H1 (cell line): ENCODE measurements at regions not wholly inside any gene's neighbourhood (a gene's known extent, or its start where the extent isn't known, plus 50 kb on each side); places are given as distances from the start of the nearest gene placed in this dataset.

Source experiments
- CTCF ChIA-PET: fragments of 300-600 bp; sonication (Branson Sonifier 250); formaldehyde crosslinking; loops from one replicate; lab custom pipeline; 2021; ENCODE audit not compliant: partially characterized antibody; lab: Charles Lee
- POLR2A ChIA-PET: fragments of 300-600 bp; sonication (Branson Sonifier 250); formaldehyde crosslinking; loops from one replicate; lab custom pipeline; 2021; ENCODE audit warnings: inconsistent platforms; ENCODE audit not compliant: partially characterized antibody; lab: Charles Lee
- DNase-seq, 2 experiments: peaks; one replicate each; pipeline versions ENCODE4 v3.0.0 to v3.0.0-alpha.2; 2010 to 2022; ENCODE audit warnings: low spot score in 2 of 2, low read depth in 1 of 2, mixed read lengths in 1 of 2
- FAIRE-seq: peaks from 2 replicates; lab custom pipeline; 2011; peaks lifted over from hg19 to GRCh38; lab: Jason Lieb, UNC
- H2AFZ ChIP-seq: 2 replicates; pipeline ENCODE4 v1.8.1; 2012; ENCODE audit warnings: low read length, inconsistent platforms
- H2AK5ac ChIP-seq: 2 replicates; pipeline ENCODE4 v1.6.1; 2013; ENCODE audit warnings: low read depth, low read length
- H2BK120ac ChIP-seq: replicated peaks from 2 replicates; pipeline ENCODE3; 2013; ENCODE audit warnings: low read depth, low read length, inconsistent platforms
- H2BK12ac ChIP-seq: 2 replicates; pipeline ENCODE4 v1.6.1; 2013; ENCODE audit warnings: low read depth, low read length
- H2BK15ac ChIP-seq: 2 replicates; pipeline ENCODE4 v1.6.1; 2013; ENCODE audit warnings: low read length
- H2BK20ac ChIP-seq: 2 replicates; pipeline ENCODE4 v1.6.1; 2013; ENCODE audit warnings: low read length
- H2BK5ac ChIP-seq: 2 replicates; pipeline ENCODE4 v1.6.1; 2013; ENCODE audit warnings: low read depth, low read length
- H3K14ac ChIP-seq: 2 replicates; pipeline ENCODE4 v1.6.1; 2013; ENCODE audit warnings: inconsistent platforms; ENCODE audit not compliant: insufficient read length
- H3K18ac ChIP-seq: 2 replicates; pipeline ENCODE4 v1.6.1; 2013; ENCODE audit warnings: low read length; ENCODE audit errors: extremely low read depth
- H3K23ac ChIP-seq: 2 replicates; pipeline ENCODE4 v1.6.1; 2013; ENCODE audit warnings: inconsistent platforms; ENCODE audit not compliant: insufficient read length
- H3K23me2 ChIP-seq: 2 replicates; pipeline ENCODE4 v1.6.1; 2013; ENCODE audit warnings: low read depth, low read length
- H3K27ac ChIP-seq: 2 replicates; pipeline ENCODE4 v1.6.1; 2011; ENCODE audit warnings: low read depth, low read length, inconsistent platforms
- H3K27me3 ChIP-seq, 4 experiments: replicated peaks in 1 of 4; 1 replicate in 1 of 4; 2 replicates in 3 of 4; pipeline versions ENCODE4 v1.6.1 to v1.8.1; 2011 to 2013; ENCODE audit warnings: low read length in 3 of 4, mild to moderate bottlenecking in 3 of 4, inconsistent platforms in 2 of 4, mixed read lengths in 2 of 4, moderate library complexity in 1 of 4; ENCODE audit not compliant: control insufficient read depth in 3 of 4, insufficient read depth in 3 of 4; ENCODE audit errors: extremely low read depth in 1 of 4
- H3K36me3 ChIP-seq, 4 experiments: 2 replicates each; pipeline versions ENCODE4 v1.6.1 to v1.8.1; 2011 to 2013; ENCODE audit warnings: mild to moderate bottlenecking in 4 of 4, low read length in 3 of 4, moderate library complexity in 2 of 4, control low read depth in 1 of 4, inconsistent platforms in 1 of 4; ENCODE audit not compliant: insufficient read depth in 4 of 4, control insufficient read depth in 2 of 4
- H3K4ac ChIP-seq: replicated peaks from 2 replicates; pipeline ENCODE3; 2013; ENCODE audit warnings: low read length, low read depth, mixed read lengths, inconsistent platforms; ENCODE audit not compliant: insufficient read length
- H3K4me1 ChIP-seq, 4 experiments: replicated peaks in 1 of 4; 1 replicate in 1 of 4; 2 replicates in 3 of 4; pipeline versions ENCODE4 v1.6.1 to v1.8.1; 2011 to 2013; ENCODE audit warnings: low read length in 3 of 4, inconsistent platforms in 2 of 4, mixed read lengths in 1 of 4; ENCODE audit not compliant: insufficient read depth in 4 of 4, control insufficient read depth in 3 of 4
- H3K4me2 ChIP-seq, 2 experiments: 2 replicates each; pipeline versions ENCODE4 v1.6.1 to v1.8.1; 2011 to 2013; ENCODE audit warnings: low read depth in 2 of 2, low read length in 2 of 2, control low read depth in 1 of 2, inconsistent platforms in 1 of 2, mild to moderate bottlenecking in 1 of 2; ENCODE audit not compliant: insufficient read depth in 1 of 2
- H3K4me3 ChIP-seq, 4 experiments: fragments of 200-600, 300-600 bp in 1 of 4; sonication (generic), shearing (Covaris generic), sonication (Bioruptor Twin) in 1 of 4; 2 replicates each; pipeline versions ENCODE4 v1.5.1 to v1.8.1; 2011 to 2016; ENCODE audit warnings: low read length in 4 of 4, low read depth in 3 of 4, control low read depth in 2 of 4, inconsistent platforms in 2 of 4, mild to moderate bottlenecking in 2 of 4, mixed read lengths in 1 of 4, moderate library complexity in 1 of 4; ENCODE audit not compliant: insufficient read depth in 2 of 4; ENCODE audit errors: extremely low read depth in 1 of 4
- H3K56ac ChIP-seq: replicated peaks from 2 replicates; pipeline ENCODE3; 2013; ENCODE audit warnings: low read depth, mild to moderate bottlenecking, mixed read lengths, low read length, inconsistent platforms; ENCODE audit not compliant: insufficient read length
- H3K79me1 ChIP-seq: 2 replicates; pipeline ENCODE4 v1.6.1; 2013; ENCODE audit warnings: low read depth, low read length, control low read depth
- H3K79me2 ChIP-seq, 2 experiments: 2 replicates each; pipeline versions ENCODE4 v1.6.1 to v1.8.1; 2012 to 2013; ENCODE audit warnings: low read length in 2 of 2, mild to moderate bottlenecking in 2 of 2, inconsistent platforms in 1 of 2; ENCODE audit not compliant: insufficient read depth in 2 of 2, control insufficient read depth in 1 of 2
- H3K9ac ChIP-seq, 4 experiments: replicated peaks in 1 of 4; 1 replicate in 1 of 4; 2 replicates in 3 of 4; pipeline versions ENCODE4 v1.6.1 to v1.8.1; 2011 to 2013; ENCODE audit warnings: low read depth in 3 of 4, low read length in 3 of 4, control low read depth in 2 of 4, mild to moderate bottlenecking in 2 of 4, moderate library complexity in 2 of 4, inconsistent platforms in 1 of 4; ENCODE audit errors: extremely low read depth in 1 of 4
- H3K9me3 ChIP-seq, 2 experiments: 2 replicates each; pipeline versions ENCODE4 v1.6.1 to v1.8.1; 2012 to 2013; ENCODE audit warnings: mild to moderate bottlenecking in 2 of 2, moderate library complexity in 2 of 2, control low read depth in 1 of 2, inconsistent platforms in 1 of 2, low read depth in 1 of 2, low read length in 1 of 2, mixed read lengths in 1 of 2; ENCODE audit not compliant: insufficient read depth in 2 of 2
- H4K20me1 ChIP-seq, 2 experiments: replicated peaks in 1 of 2; 2 replicates each; pipeline versions ENCODE3 to v1.8.1; 2011 to 2013; ENCODE audit warnings: inconsistent platforms in 2 of 2, low read length in 2 of 2, mild to moderate bottlenecking in 1 of 2; ENCODE audit not compliant: insufficient read depth in 2 of 2, control insufficient read depth in 1 of 2
- H4K5ac ChIP-seq: 2 replicates; pipeline ENCODE4 v1.6.1; 2013; ENCODE audit warnings: low read length, low read depth, mixed read lengths, inconsistent platforms; ENCODE audit not compliant: insufficient read length
- H4K8ac ChIP-seq: 2 replicates; pipeline ENCODE4 v1.8.0; 2013; ENCODE audit warnings: mild to moderate bottlenecking, moderate library complexity, low read length, inconsistent platforms; ENCODE audit not compliant: insufficient read depth; ENCODE audit errors: extremely low read depth
- H4K91ac ChIP-seq: replicated peaks from 2 replicates; pipeline ENCODE3; 2013; ENCODE audit warnings: low read length, mixed read lengths, inconsistent platforms; ENCODE audit not compliant: insufficient read length
- ASH2L ChIP-seq: fragments of 200-600, 300-600 bp; sonication (generic); IDR thresholded peaks from one replicate; pipeline ENCODE4 v1.7.1; 2017; ENCODE audit warnings: low read length
- ATF2 ChIP-seq: IDR thresholded peaks from 2 replicates; pipeline ENCODE4 v1.6.1; 2012; ENCODE audit warnings: low read length, inconsistent platforms
- BACH1 ChIP-seq: IDR thresholded peaks from 2 replicates; pipeline ENCODE4 v1.6.1; 2012; ENCODE audit warnings: low read length, improper control_type of control experiment
- CTBP2 ChIP-seq: IDR thresholded peaks from 2 replicates; pipeline ENCODE4 v1.7.0; 2011; ENCODE audit warnings: borderline replicate concordance, mild to moderate bottlenecking, moderate library complexity, mixed read lengths, low read length; ENCODE audit not compliant: insufficient read depth, insufficient read length
- KDM1A ChIP-seq: fragments of 200-600, 300-600 bp; sonication (generic); IDR thresholded peaks from 2 replicates; pipeline ENCODE4 v1.7.1; 2016; ENCODE audit warnings: mild to moderate bottlenecking, low read length, borderline replicate concordance
- NANOG ChIP-seq: IDR thresholded peaks from 2 replicates; pipeline ENCODE4 v1.6.1; 2011; ENCODE audit warnings: low read length, low read depth, mild to moderate bottlenecking, inconsistent platforms; ENCODE audit not compliant: insufficient read depth, poor library complexity, severe bottlenecking
- POLR2A ChIP-seq, 2 experiments: IDR thresholded peaks; 1 replicate in 1 of 2; 2 replicates in 1 of 2; pipeline ENCODE4 v1.6.1; 2011; ENCODE audit warnings: low read depth in 2 of 2, low read length in 2 of 2, mild to moderate bottlenecking in 2 of 2; ENCODE audit errors: control extremely low read depth in 1 of 2
- SAP30 ChIP-seq: fragments of 300-600 bp; sonication (generic); IDR thresholded peaks from 2 replicates; pipeline ENCODE4 v1.7.1; 2012; ENCODE audit warnings: low read length, moderate library complexity, mild to moderate bottlenecking, inconsistent platforms; ENCODE audit not compliant: insufficient read depth, insufficient replicate concordance
- SIX5 ChIP-seq: IDR thresholded peaks from 2 replicates; pipeline ENCODE4 v1.6.1; 2011; ENCODE audit warnings: mild to moderate bottlenecking, low read depth, low read length
- SUZ12 ChIP-seq: fragments of 200-600 bp; sonication (generic); IDR thresholded peaks from 2 replicates; pipeline ENCODE4 v1.6.1; 2012; ENCODE audit warnings: mild to moderate bottlenecking, inconsistent platforms, low read length, moderate library complexity, mixed read lengths

GRCh38 chr17:33682599-33682998 is 389.5 kb upstream of the ASIC2 start:
- Histone ChIP-seq H3K4me2 (no peak overlapping the region), H3K23ac (no peak overlapping the region), H4K91ac (no peak overlapping the region), H3K23me2 (no peaks in the 10 kb centered on the region), H3K4me3 (no peak overlapping the region)
- no peak for TF ChIP-seq CTBP2
- no peak for TF ChIP-seq SUZ12
- no peak for TF ChIP-seq BACH1
- no peak for TF ChIP-seq SAP30
- no peak for TF ChIP-seq KDM1A
- TF ChIP-seq ATF2, result no peak
- TF ChIP-seq ASH2L, result no peak
- TF ChIP-seq SIX5, result no peak
- no peak for TF ChIP-seq POLR2A (IDR thresholded peaks at IDR 0.05; ENCODE audit: control extremely low read depth in 1 of 2, low read depth in 2 of 2, low read length in 2 of 2)
- no peak for TF ChIP-seq NANOG
- TF ChIP-seq, all 59 proteins: peak for 0
- Histone ChIP-seq H2BK20ac (no peak overlapping the region), H3K4ac (no peak overlapping the region), H4K5ac (no peak overlapping the region), H2BK15ac (no peak overlapping the region), H3K18ac (no peak overlapping the region), H4K8ac (no peak overlapping the region), H3K27ac (no peak overlapping the region), H3K9ac (no peak overlapping the region), H3K79me1 (no peaks in the 10 kb centered on the region), H2AK5ac (no peak overlapping the region), H2BK5ac (no peak overlapping the region), H3K79me2 (no peaks in the 10 kb centered on the region), H2BK12ac (no peak overlapping the region), H3K9me3 (no peaks in the 10 kb centered on the region), H3K4me1 (no peaks in the 10 kb centered on the region; a peak in 1 of 7 replicates), H3K14ac (no peak overlapping the region), H3K56ac (no peak overlapping the region), H2BK120ac (no peak overlapping the region), H3K36me3 (no peaks in the 10 kb centered on the region), H4K20me1 (no peaks in the 10 kb centered on the region), H3K27me3 (no peaks in the 10 kb centered on the region), H2AFZ (no peak overlapping the region)
- FAIRE-seq, result no peak
- ChIA-PET CTCF (interaction anchor here (0.6 to 1.8 kb wide), 6 partner anchors 9 to 1881 kb away, joined by 3 to 6 read pairs (median 3); no protein-coding TSS in a partner anchor), POLR2A (no interaction called here)
- DNase-seq, result no peak
